ENCODE measurements at regions not wholly inside any gene's neighbourhood (a gene's known extent, or its start where the extent isn't known, plus 50 kb on each side); places are given as distances from the start of the nearest gene placed in this dataset.

GRCh38 chr14:71532790-71533189 is 399.4 kb upstream of the RGS6 start:
- TF ChIP-seq ZNF274 (IDR thresholded peaks at IDR 0.05; ENCODE audit: low read depth, low read length) (no peak), SUZ12 (IDR thresholded peaks at IDR 0.05; ENCODE audit: extremely low read depth, insufficient read depth, insufficient read length) (no peak), YY1 (IDR thresholded peaks at IDR 0.05; ENCODE audit: insufficient read depth, insufficient read length) (no peak)
